ENCODE measurements at regions not wholly inside any gene's neighbourhood (a gene's known extent, or its start where the extent isn't known, plus 50 kb on each side); places are given as distances from the start of the nearest gene placed in this dataset.
A peak's percentile ranks its signal among the peaks of the same experiment; 100 is the strongest.

DNA sequence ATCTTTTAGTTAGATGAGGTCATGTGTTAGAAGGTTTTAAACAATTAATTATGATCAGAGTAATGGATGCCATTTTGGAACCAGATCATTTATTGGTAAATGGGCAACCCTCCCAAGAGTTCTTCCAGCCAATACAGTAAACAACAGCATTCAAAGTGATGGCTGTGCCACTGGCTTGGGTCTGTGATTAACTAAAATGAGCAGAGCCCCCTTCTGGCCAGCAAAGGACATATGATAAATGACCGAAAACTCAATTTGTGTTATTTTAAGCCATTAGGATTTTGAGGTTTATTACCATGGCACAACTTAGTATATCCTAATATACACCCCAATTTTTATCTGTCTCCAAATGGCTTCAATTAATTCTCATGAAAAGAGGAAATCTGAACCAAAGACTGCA lies 90.8 kb upstream of the NPFFR2 start:
- TF ChIP-seq CTCF (IDR thresholded peaks at IDR 0.05 in 2 of 3, conservative IDR thresholded peaks at IDR 0.05 in 1 of 3; ENCODE audit: borderline replicate concordance in 1 of 3, insufficient read depth in 1 of 3, low read depth in 2 of 3, low read length in 2 of 3) (peak in 2 of 3 experiments; percentile 16 to 37; a peak in 3 of 6 replicates), EZH2 (IDR thresholded peaks at IDR 0.05) (no peak), YY1 (IDR thresholded peaks at IDR 0.05; ENCODE audit: extremely low read depth, insufficient replicate concordance, low read depth, low read length) (no peak), POLR2AphosphoS5 (IDR thresholded peaks at IDR 0.05; ENCODE audit: low read depth, low read length) (no peak), ELF1 (IDR thresholded peaks at IDR 0.05; ENCODE audit: borderline replicate concordance, low read depth) (no peak), POLR2A (IDR thresholded peaks at IDR 0.05; ENCODE audit: borderline replicate concordance, extremely low read depth, insufficient read depth, insufficient read length) (no peak), EGR1 (IDR thresholded peaks at IDR 0.05; ENCODE audit: low read depth) (no peak), SP1 (IDR thresholded peaks at IDR 0.05; ENCODE audit: low read depth) (no peak), CBX3 (IDR thresholded peaks at IDR 0.05; ENCODE audit: low read depth) (no peak), EZH2phosphoT487 (IDR thresholded peaks at IDR 0.05; ENCODE audit: borderline replicate concordance) (no peak)

Data from HCT116 (cell line).